ENCODE measurements at regions not wholly inside any gene's neighbourhood (a gene's known extent, or its start where the extent isn't known, plus 50 kb on each side); places are given as distances from the start of the nearest gene placed in this dataset.

DNA sequence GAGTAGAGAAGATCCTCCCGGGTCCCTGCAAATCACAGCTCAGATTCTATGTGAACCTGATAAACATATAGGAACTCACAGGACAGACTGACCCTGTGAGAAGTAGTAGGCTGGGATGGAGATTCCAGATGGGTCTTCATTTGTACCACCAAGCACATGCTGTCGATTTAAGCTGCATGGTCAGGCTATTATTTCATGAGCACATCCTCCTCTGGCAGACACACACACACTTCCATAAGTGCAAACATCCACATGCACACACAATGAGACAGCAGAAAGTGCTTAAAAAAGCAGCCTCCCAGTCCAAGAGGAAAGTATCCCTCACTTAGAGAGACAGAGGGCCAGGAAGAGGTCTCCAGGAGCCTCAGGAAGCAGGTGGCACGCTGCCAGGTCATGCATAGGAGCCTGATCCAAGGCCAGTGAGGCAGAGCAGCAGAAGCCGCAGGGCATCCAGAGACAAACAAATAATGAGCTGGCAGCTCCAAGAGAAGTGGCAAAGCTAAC lies 131.8 kb downstream of the UNC5CL start:
- DNase-seq (ENCODE audit: low spot score) = no peak

DNA sequence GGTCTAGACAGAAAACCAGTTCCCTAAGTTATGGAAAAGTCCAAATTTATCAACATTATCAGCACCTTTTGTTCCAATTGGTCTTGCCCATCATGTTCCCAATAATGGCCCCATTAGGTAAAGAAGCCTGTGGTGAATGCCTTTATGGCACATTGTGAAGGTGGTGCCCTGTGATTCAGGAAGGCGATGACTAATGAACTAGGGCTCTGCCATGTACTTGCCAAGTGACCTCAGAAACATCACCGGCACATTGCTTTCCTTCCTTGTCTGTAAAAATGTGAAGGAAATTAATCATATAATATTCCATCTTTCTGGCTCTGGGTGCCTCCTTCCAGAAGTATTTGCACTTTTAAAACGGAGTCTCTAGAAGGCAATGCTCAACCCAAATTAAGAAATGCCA lies 132.3 kb downstream of the UNC5CL start:
- no peak for DNase-seq (ENCODE audit: low spot score)

DNA sequence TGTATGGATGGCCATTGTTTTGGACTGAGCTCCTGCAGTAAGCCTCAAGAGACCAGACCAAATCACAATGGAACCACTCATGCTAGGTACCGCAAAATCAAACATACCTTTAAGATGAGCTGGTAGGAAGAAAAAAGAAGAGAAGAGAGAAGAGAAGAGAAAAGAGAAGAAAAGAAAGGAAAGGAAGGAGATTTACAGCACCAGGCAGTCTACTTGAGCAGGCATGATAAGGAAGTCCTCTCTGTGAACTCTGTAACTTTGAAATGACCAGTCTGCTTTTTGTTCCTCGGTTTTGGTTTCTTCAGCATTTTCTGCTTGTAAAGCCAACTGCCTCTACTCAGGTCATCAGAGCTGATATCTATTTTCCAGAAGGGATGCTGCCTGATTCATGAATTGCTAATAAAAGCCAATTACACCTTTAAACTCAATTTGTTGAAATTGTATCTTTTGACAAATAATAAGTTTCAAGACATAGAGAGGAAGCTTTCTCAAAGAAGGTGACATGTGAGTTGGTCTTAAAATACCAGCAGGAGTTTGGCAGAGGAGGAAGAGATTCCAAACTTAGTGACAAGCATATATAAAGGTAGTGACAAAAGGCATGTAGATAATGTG lies 134.3 kb downstream of the UNC5CL start:
- DNase-seq (ENCODE audit: low spot score) = no peak

DNA sequence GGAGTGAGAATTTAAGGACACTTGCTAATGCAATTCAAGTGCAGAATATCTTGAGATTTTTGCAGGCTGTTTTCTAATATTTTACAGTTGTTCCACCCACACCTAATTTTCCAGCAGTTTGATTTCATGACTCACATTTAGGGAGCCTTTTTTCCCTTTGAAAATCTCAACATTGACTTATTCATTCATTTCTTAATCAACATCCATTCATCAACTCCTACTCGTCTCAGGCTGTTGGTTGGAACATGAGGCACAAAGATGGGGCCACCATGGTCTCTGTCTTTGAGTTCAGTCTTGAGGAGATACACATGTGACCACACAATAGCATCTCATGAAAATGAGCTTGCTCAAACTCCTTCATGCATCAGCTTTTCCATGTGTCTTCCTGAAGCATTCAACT lies 135.6 kb downstream of the UNC5CL start:
- no peak for DNase-seq (ENCODE audit: low spot score)

DNA sequence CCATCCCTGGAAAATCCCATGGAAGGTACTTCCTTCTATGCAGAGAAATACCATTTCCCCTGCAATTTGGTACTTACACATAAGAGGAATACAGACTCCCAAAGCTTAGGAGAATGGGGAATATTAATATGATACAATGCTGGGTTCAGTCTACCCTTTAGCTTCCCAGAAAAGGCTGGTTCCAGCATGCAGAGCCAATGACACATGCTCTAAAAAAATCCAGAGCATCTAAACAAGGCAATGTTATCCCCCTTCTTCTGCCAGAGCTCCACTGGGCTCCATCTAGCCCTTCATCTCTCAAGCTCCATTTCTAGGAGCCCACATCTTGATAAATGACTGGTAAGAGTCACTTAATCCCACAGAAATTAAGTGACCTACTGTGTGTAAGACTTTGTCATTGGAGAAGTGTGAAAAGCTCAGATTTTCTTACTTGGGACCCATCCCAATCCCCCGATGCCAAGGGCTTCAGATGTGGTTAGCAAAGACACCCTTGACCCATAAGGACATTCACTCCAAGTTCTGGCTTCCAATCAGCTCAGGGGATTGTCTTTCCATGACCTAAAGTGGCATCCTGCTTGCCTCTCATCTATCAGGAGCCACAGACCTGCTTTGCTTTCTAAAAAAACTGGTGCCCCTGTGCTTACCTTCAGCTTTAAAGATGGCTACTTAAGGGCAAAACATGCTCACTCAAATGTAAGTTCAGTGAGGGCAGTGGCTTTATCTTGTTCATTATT lies 137.5 kb downstream of the UNC5CL start:
- DNase-seq (ENCODE audit: low spot score) = no peak

DNA sequence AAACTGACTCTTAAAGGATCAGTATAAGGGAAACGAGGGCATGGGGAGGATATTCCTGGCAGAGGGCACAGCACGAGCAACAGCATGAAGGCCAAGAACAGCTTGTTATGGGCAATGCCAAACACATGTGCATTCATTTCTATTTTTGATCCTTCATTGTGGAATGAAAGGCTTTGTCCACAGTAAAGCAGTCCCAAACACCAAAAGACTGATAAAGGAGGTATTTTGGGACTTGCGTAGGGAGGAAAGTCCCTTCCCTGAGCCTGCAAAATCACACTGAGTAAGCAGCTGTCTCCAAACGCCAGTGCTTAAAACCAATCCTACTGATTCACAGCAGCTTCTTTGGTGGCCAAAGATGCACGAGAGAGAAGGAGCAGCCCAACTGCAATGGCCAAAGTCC lies 138.2 kb downstream of the UNC5CL start:
- DNase-seq (ENCODE audit: low spot score) = no peak

DNA sequence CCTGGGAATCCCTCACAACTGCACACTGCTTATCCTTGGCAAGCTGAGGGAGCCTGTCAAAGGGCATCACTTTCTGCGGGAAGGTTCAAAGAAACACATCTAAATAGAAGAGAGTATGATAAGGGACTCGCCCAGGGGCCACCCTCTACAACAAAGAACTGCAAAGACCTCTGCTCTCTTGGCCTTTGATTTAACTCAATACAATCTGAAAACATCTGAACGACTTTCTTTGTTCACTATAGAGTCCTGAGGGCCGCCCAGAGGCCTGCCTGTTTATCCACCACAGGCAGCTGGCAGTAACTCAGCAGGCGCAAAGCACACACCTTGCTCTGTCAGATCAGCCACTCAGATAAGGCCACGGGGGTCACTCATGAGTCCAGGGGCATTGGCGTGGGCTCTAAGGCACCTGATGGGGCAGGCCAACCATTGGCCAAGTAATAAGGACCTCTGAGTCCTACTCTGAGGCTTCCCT lies 139.3 kb downstream of the UNC5CL start:
- DNase-seq (ENCODE audit: low spot score) = no peak

- DNase-seq (ENCODE audit: low spot score) = no peak
These were observed 140.9 kb downstream of the UNC5CL start for GRCh38 chr6:40898073-40898472.

- no peak for DNase-seq (ENCODE audit: low spot score)
These were observed 141.5 kb downstream of the UNC5CL start for GRCh38 chr6:40897390-40898003.

DNA sequence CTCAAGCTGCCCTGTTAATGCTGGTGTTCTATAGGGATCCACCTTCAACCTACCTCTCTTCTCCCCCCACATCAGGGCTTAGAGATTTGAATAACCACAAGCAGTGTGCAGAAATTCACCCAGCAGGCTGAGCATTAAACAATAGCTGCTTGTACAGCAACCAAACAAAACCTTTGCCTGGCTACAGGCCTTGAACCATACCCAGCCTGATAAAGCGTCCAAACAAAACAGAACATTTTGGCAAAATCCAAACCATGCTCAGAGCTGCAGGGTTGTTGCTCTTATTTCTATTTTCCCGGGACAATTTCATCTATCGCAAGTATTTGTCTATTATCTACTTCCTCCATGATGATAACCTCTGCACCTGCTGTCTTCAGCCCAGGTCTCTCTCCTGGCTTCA lies 142.3 kb downstream of the UNC5CL start:
- no peak for DNase-seq (ENCODE audit: low spot score)

- peak; percentile 52 for DNase-seq (ENCODE audit: low spot score)
These were observed 143.8 kb downstream of the UNC5CL start for GRCh38 chr6:40894962-40895799.

DNA sequence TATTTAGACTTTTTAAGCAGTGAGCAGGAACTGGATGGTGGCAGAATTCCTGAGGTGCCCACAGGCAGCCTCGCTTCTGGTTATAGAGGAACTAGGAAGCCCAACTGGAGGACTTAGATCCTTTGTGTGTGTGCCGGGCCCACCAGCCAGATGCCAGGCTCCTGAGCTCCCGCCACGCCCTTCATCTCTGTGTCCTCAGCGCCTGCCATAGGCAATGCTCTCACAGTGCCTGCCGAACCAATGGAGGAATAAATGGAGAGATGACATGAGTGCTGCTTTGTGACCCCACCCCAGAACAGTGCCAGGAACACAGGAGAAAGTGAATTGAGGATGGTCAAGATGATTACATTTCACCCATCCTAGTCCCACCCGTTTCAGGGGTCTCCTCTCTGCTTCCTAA lies 146.0 kb downstream of the UNC5CL start:
- no peak for DNase-seq (ENCODE audit: low spot score)

DNA sequence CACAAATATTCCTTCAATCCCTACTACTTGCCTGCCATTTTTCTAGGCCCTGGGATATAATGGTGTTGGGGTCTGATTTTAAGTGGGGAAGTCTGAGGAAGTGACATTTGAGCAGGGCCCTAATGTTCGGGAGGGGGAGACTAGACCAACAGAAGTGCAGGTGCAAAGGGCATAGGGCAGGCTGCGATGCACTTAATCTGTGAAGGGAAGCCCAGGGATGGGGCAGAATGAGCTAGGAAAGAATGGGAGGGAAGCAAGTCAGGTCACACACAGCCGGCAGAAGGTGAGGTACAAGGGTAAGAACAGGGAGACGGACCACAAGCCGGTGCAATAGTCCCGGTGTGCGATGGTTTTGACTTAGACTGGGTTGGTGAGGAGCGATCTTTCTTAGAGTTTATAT lies 146.8 kb downstream of the UNC5CL start:
- no peak for DNase-seq (ENCODE audit: low spot score)

DNA sequence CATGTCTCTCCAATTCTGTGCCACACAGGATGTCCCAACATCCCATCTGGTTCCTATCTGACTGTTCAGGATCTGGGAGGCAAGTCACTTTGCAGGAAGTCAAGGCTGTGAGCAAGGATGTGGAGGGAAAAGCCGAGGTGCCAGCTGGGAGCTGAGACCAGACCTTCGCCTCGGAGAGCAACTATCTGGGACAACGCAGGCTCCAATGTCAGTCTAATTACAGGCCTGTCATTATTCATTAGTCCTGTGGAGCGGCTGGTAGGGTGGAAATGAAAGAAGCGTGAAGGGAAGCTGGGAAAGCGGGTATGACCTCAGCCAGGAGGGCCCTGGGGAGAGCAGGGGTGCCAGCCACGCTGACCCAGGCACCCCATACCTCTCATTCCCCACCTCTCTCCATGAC lies 147.3 kb downstream of the UNC5CL start:
- DNase-seq (ENCODE audit: low spot score) = no peak

GRCh38 chr6:40891131-40891530 lies 147.9 kb downstream of the UNC5CL start:
- no peak for DNase-seq (ENCODE audit: low spot score)

- DNase-seq (ENCODE audit: low spot score) = no peak
These were observed 149.7 kb downstream of the UNC5CL start for GRCh38 chr6:40889137-40889832.

GRCh38 chr6:40888456-40888990 lies 150.5 kb downstream of the UNC5CL start:
- DNase-seq (ENCODE audit: low spot score) = no peak

DNA sequence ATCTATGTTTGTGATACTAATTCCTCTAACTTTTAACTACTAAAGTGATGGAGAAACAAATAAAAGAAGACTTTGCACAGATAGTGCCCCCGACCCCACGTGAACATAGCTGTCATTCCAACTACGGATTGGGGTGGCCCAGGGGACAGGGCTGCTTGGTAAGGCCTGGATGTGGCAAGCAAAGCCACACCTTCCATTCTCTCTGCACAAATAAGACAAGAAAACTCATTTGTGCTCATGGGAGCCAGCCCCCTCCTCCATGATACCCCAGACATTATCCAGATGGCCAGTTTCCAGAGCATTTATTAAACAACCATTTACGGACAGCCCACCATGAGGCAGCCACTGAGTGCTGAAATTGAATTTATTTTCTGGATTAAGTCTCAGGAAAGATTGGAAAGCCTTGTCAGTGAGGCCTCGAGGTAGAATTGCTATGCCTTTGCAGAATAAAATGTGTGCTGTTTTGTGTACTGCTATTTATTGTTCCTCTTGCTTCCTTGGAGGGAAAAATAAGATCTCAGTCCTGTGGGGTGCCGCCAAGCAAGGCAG lies 151.2 kb downstream of the UNC5CL start:
- DNase-seq (ENCODE audit: low spot score) = no peak

GRCh38 chr6:40887079-40887791 lies 151.8 kb downstream of the UNC5CL start:
- DNase-seq (ENCODE audit: low spot score) = no peak

- no peak for DNase-seq (ENCODE audit: low spot score)
These were observed 153.8 kb downstream of the UNC5CL start for GRCh38 chr6:40885139-40885774.

All from D341Med (cell line).